Endodermal cell (in vitro differentiated cells): ENCODE measurements at regions not wholly inside any gene's neighbourhood (a gene's known extent, or its start where the extent isn't known, plus 50 kb on each side); places are given as distances from the start of the nearest gene placed in this dataset.
A peak's percentile ranks its signal among the peaks of the same experiment; 100 is the strongest.

Source experiments
- DNase-seq: peaks from one replicate; pipeline ENCODE4 v3.0.0-alpha.2; 2017
- H3K27ac ChIP-seq: 2 replicates; pipeline ENCODE4 v1.5.1; 2013; ENCODE audit warnings: mild to moderate bottlenecking, low read depth, low read length, moderate library complexity
- H3K27me3 ChIP-seq: 2 replicates; pipeline ENCODE4 v1.6.1; 2013; ENCODE audit warnings: mild to moderate bottlenecking, low read length, moderate library complexity; ENCODE audit not compliant: insufficient read depth, control insufficient read depth, poor library complexity, severe bottlenecking
- H3K36me3 ChIP-seq: 2 replicates; pipeline ENCODE4 v1.7.0; 2013; ENCODE audit warnings: mild to moderate bottlenecking, low read length, moderate library complexity; ENCODE audit not compliant: control insufficient read depth, insufficient read depth
- H3K4me1 ChIP-seq: one replicate; pipeline ENCODE4 v1.7.0; 2013; ENCODE audit warnings: low read length; ENCODE audit not compliant: control insufficient read depth, insufficient read depth
- H3K4me3 ChIP-seq: 2 replicates; pipeline ENCODE4 v1.5.1; 2013; ENCODE audit warnings: mild to moderate bottlenecking, low read length, moderate library complexity
- H3K9ac ChIP-seq: 2 replicates; pipeline ENCODE4 v1.6.1; 2013; ENCODE audit warnings: mild to moderate bottlenecking, low read length, moderate library complexity; ENCODE audit not compliant: poor library complexity, severe bottlenecking; ENCODE audit errors: extremely low read depth
- H3K9me3 ChIP-seq: 2 replicates; pipeline ENCODE4 v1.6.1; 2013; ENCODE audit warnings: mild to moderate bottlenecking, low read length, moderate library complexity; ENCODE audit not compliant: control insufficient read depth
- H3K27ac Mint-ChIP-seq: 2 replicates; pipeline ENCODE4 v1.8.0; 2020; ENCODE audit warnings: mixed read lengths
- H3K27me3 Mint-ChIP-seq: 2 replicates; pipeline ENCODE4 v1.8.0; 2021; ENCODE audit warnings: mild to moderate bottlenecking, mixed read lengths; ENCODE audit not compliant: insufficient read depth
- H3K36me3 Mint-ChIP-seq: 2 replicates; pipeline ENCODE4 v1.8.0; 2020; ENCODE audit warnings: low read depth, mixed read lengths
- H3K4me1 Mint-ChIP-seq: 2 replicates; pipeline ENCODE4 v1.8.0; 2020; ENCODE audit warnings: mixed read lengths
- H3K4me3 Mint-ChIP-seq: 2 replicates; pipeline ENCODE4 v1.8.0; 2020; ENCODE audit warnings: mild to moderate bottlenecking, moderate library complexity, mixed read lengths
- H3K9me3 Mint-ChIP-seq: 2 replicates; pipeline ENCODE4 v1.8.0; 2020; ENCODE audit warnings: mild to moderate bottlenecking, mixed read lengths
- WGBS, 2 experiments: methylation state at CpG; one replicate each; pipeline versions ENCODE4 v1.1.5 to v1.1.7; 2013; ENCODE audit warnings: missing lambda C conversion rate in 2 of 2, mixed read lengths in 1 of 2; ENCODE audit not compliant: insufficient coverage in 1 of 2, insufficient read length in 1 of 2; 5-methylcytosine and 5-hydroxymethylcytosine counted together
- TF ChIP-seq, protein P1 (sequence below): fragments of 200-600 bp; sonication (generic); conservative IDR thresholded peaks from 2 replicates; pipeline ENCODE4 v1.5.0; 2021; ENCODE audit warnings: antibody characterized with exemption, mild to moderate bottlenecking

DNA sequence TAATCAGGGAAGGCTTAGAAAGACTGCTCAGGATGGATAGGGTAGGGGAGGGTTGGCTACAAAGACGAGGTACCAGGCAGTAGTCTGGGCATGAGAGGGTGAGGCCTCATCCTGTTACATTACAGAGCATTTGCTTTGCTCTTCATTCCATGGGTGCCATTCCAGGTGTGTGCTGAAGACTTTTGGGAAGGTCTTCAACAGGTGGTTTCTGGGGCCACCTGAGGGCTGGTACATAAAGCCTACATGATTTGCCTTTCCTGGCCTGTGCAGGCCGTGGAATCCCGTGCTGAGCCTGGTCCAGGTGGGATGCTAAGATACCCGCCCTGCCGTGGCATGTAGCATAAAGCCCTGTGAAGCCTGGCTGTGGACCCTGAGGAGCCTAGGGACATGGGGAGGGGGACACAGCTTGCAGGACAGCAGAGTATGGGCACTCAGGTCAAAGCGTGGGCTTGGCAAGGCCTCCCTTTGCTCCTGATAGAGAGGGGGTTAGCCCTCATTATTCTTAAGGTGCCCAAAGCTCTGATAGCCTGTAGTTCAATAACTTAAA, 55.6 kb upstream of the ZNF536 start:
- Histone ChIP-seq H3K9me3 (no peaks in the 10 kb centered on the region), H3K9ac (no peak overlapping the region), H3K4me1 (no peaks in the 10 kb centered on the region), H3K4me3 (no peak overlapping the region), H3K27me3 (no peaks in the 10 kb centered on the region), H3K36me3 (no peaks in the 10 kb centered on the region), H3K27ac (no peak overlapping the region)
- TF ChIP-seq, protein P1, sequence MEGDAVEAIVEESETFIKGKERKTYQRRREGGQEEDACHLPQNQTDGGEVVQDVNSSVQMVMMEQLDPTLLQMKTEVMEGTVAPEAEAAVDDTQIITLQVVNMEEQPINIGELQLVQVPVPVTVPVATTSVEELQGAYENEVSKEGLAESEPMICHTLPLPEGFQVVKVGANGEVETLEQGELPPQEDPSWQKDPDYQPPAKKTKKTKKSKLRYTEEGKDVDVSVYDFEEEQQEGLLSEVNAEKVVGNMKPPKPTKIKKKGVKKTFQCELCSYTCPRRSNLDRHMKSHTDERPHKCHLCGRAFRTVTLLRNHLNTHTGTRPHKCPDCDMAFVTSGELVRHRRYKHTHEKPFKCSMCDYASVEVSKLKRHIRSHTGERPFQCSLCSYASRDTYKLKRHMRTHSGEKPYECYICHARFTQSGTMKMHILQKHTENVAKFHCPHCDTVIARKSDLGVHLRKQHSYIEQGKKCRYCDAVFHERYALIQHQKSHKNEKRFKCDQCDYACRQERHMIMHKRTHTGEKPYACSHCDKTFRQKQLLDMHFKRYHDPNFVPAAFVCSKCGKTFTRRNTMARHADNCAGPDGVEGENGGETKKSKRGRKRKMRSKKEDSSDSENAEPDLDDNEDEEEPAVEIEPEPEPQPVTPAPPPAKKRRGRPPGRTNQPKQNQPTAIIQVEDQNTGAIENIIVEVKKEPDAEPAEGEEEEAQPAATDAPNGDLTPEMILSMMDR: no peak
- Mint-ChIP-seq H3K27ac (no peak overlapping the region), H3K27me3 (no peaks in the 10 kb centered on the region), H3K9me3 (peaks cover 3% of the 10 kb centered on the region), H3K4me3 (no peak overlapping the region), H3K36me3 (no peaks in the 10 kb centered on the region), H3K4me1 (no peaks in the 10 kb centered on the region)
- peak; percentile 8 for DNase-seq
- WGBS, 2 experiments: 85 to 93% methylated on average over 5 to 6 of the region's 6 CpGs

DNA sequence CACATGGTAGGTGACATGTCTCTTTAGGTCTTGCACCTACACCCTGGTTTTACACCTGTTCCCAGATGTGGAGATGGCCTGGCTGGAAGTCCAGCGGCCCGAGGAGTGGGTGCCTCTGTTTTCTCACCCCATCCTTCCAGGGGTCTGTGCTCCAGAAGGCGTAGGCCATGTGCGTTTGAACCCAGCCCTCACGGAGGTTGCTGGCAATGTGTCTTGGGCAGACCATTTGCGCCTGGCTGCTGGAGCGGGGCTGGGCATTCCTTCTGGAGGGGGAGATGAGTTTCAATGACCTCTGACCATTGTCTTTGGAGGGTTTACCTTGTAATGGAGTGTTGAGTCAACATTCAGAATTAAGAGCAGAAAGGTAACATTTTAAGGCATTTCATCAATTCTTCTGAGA, 54.8 kb upstream of the ZNF536 start:
- H3K4me3 Mint-ChIP-seq: no peak overlapping the region
- H3K9me3 ChIP-seq: no peaks in the 10 kb centered on the region
- TF ChIP-seq, protein P1: no peak
- no peaks in the 10 kb centered on the region for H3K36me3 ChIP-seq
- H3K27me3 Mint-ChIP-seq: no peaks in the 10 kb centered on the region
- no peaks in the 10 kb centered on the region for H3K27me3 ChIP-seq
- H3K36me3 Mint-ChIP-seq: no peaks in the 10 kb centered on the region
- peak; percentile 24 for DNase-seq
- WGBS, 2 experiments: 81 to 96% methylated on average over 5 to 7 of the region's 7 CpGs
- H3K27ac ChIP-seq: no peak overlapping the region
- H3K27ac Mint-ChIP-seq: no peak overlapping the region
- peaks cover 3% of the 10 kb centered on the region for H3K9me3 Mint-ChIP-seq
- no peak overlapping the region for H3K9ac ChIP-seq
- no peaks in the 10 kb centered on the region for H3K4me1 Mint-ChIP-seq
- no peak overlapping the region for H3K4me3 ChIP-seq
- H3K4me1 ChIP-seq: no peaks in the 10 kb centered on the region

DNA sequence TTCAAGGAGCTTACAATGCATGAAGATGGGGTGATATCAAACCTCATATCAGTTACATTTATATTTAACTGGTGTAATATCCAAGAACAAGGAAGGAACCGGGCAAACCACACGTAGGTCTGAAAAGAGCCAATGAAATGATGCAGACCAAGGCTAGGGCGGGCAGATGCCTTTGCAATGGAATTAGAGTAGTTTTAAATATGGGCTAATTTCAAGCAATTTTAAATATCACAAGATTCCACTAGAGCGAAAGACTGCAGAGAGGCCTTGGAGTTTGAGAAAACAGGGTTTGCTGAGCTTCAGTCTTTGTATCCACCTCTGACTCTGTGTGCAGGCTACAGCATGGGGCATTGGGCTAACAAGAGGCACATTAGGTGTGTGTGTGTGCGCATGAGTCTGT, 53.9 kb upstream of the ZNF536 start:
- Histone ChIP-seq H3K9ac (no peak overlapping the region), H3K4me1 (no peaks in the 10 kb centered on the region), H3K27me3 (no peaks in the 10 kb centered on the region), H3K27ac (no peak overlapping the region), H3K4me3 (no peak overlapping the region), H3K36me3 (no peaks in the 10 kb centered on the region), H3K9me3 (no peaks in the 10 kb centered on the region)
- H3K36me3 Mint-ChIP-seq: no peaks in the 10 kb centered on the region
- TF ChIP-seq, protein P1: no peak
- no peaks in the 10 kb centered on the region for H3K27me3 Mint-ChIP-seq
- H3K4me1 Mint-ChIP-seq: no peaks in the 10 kb centered on the region
- no peak overlapping the region for H3K4me3 Mint-ChIP-seq
- no peak for DNase-seq
- H3K27ac Mint-ChIP-seq: no peak overlapping the region
- H3K9me3 Mint-ChIP-seq: peaks cover 3% of the 10 kb centered on the region
- WGBS, 2 experiments: 92 to 95% methylated on average over 4 to 5 of the region's 5 CpGs
